ENCODE measurements at regions not wholly inside any gene's neighbourhood (a gene's known extent, or its start where the extent isn't known, plus 50 kb on each side); places are given as distances from the start of the nearest gene placed in this dataset.

- TF ChIP-seq CTCF (IDR thresholded peaks at IDR 0.05; ENCODE audit: low read depth, low read length, poor library complexity, severe bottlenecking) = no peak
- no peak for TF ChIP-seq EZH2phosphoT487 (IDR thresholded peaks at IDR 0.05; ENCODE audit: borderline replicate concordance, low read length)
Observed at GRCh38 chr2:18803141-18803939, 214.0 kb upstream of the NT5C1B start.

Data from DOHH2 (cell line).